ENCODE measurements at regions not wholly inside any gene's neighbourhood (a gene's known extent, or its start where the extent isn't known, plus 50 kb on each side); places are given as distances from the start of the nearest gene placed in this dataset.

- no peak for TF ChIP-seq POLR2A (IDR thresholded peaks at IDR 0.05; ENCODE audit: extremely low read depth, insufficient read length)
- no peak for TF ChIP-seq CTCF (IDR thresholded peaks at IDR 0.05; ENCODE audit: low read depth, low read length)
- no peak for TF ChIP-seq MAX (IDR thresholded peaks at IDR 0.05; ENCODE audit: low read depth, low read length)
- no peak for TF ChIP-seq MYC (IDR thresholded peaks at IDR 0.05; ENCODE audit: low read depth, low read length)
These were observed 259.7 kb downstream of the CMPK2 start for GRCh38 chr2:6605836-6606505.
